SKM-1 treated with dmso at 0.1 percent for 144 hours (cell line): ENCODE measurements at regions not wholly inside any gene's neighbourhood (a gene's known extent, or its start where the extent isn't known, plus 50 kb on each side); places are given as distances from the start of the nearest gene placed in this dataset.
"Not testable (repeated sequence)": the region's sequence is repeated elsewhere in the genome, so short reads cannot be mapped to it uniquely, and the experiment has no call there.

Experiments
- DNase-seq: peaks from one replicate; lab custom pipeline; 2025; ENCODE audit not compliant: unreplicated experiment; lab: John Stamatoyannopoulos, UW

GRCh38 chr9:89670801-89671434 lies 66.1 kb downstream of the GADD45G start:
- no peak for DNase-seq

GRCh38 chr9:89674667-89675057 lies 69.8 kb downstream of the GADD45G start:
- DNase-seq: no peak

GRCh38 chr9:89675058-89675742 lies 70.4 kb downstream of the GADD45G start:
- DNase-seq: no peak

GRCh38 chr9:89676281-89676680 lies 71.5 kb downstream of the GADD45G start:
- no peak for DNase-seq

DNA sequence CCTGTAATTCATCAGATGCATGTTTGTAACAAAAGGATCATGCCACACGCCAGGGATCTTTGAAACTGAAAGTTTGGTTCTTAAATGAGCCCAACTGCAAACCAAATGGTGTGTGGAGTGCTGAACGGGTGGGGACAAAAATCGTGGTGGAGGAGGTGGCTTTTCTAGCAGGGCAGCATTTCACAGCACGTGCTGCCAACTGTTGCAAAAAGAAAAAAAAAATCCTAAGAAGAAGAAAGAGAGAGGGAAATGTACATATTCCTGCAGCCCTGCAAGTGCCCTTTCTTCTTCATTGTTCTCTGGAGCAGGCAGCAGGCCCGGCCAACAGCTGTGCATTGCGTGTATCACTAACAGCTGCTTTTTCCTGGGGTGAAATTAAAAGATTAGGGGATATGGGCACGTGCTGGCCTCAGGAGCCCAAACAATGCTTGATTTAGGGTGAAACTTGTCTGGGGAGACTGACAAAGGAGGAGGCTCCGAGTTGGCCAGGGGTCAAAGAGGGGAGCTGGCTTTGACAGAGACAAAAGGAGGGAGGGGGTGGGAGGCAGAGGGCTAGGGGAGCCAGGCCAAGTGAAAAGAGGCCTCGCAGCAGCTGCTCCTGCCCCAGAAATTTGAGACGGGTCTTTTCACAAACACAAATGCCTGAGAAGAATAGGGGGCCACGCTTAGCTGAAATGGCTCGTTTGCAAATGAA lies 73.0 kb downstream of the GADD45G start:
- DNase-seq: no peak

DNA sequence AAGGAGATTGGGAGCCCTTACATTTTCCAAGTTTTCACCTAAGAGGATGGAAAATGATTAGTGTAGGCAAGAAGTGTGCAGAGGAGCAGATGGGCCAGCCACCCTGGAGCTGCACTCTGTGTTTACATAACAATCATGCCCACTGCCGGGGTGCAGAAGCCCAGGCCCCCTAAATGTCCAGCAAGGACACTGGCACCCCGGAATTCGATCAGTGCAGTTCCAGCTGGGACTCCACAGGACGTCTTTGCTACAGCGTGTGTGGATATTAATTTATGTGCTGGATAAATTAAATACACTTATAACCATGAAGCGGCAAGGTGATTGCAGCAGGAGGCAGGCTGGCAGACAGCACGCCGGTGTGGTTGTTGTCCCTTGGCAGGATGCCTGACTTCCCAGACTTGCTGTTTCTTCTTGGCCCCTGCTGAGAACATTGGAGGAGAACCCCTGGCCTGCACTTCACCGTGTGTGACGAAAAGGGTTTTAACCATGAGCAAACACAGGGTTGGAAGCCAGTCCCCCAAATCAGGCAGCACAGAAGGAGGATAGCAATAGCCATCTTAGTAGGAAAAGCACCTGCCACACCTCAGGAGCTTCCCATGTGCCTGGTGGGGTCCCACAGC lies 73.7 kb downstream of the GADD45G start:
- no peak for DNase-seq

DNA sequence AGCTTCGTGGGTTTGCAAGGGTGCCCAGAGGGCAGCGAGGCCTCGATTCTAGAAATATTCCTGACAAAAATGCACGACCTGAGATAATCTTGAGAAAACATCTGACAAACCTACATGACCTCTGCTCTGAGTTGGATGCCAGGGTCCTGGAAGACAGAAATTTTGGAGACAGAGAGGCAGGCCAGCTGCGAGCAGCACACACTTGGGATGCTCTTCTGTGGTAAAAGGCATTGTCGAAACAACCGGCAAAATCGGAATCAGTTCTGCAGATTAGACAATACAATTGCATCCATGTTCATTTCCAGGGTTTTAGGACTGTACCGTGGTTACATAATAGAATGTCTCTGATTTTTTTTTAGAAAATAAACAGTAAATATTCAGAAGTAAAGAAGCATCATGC lies 74.2 kb downstream of the GADD45G start:
- DNase-seq: no peak

DNA sequence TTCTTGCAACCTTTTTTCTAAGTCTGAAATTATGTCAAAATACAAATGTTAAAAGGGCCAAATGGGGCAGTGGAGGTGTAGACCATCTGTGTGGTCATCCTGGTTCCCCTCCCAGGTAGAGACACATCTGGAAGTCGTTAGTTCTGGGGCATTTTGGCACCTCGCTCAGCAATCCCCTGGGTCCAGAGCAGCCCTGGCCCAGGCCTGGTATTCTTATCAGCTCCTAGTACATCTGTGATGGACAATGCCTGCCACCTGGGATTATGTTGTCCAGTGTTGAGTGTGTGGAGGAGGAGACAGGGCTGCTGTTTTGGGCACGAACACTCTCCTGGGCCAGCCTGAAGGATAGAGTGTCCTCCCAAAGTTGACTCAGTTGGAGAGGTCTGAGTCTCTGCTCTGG lies 74.8 kb downstream of the GADD45G start:
- no peak for DNase-seq

DNA sequence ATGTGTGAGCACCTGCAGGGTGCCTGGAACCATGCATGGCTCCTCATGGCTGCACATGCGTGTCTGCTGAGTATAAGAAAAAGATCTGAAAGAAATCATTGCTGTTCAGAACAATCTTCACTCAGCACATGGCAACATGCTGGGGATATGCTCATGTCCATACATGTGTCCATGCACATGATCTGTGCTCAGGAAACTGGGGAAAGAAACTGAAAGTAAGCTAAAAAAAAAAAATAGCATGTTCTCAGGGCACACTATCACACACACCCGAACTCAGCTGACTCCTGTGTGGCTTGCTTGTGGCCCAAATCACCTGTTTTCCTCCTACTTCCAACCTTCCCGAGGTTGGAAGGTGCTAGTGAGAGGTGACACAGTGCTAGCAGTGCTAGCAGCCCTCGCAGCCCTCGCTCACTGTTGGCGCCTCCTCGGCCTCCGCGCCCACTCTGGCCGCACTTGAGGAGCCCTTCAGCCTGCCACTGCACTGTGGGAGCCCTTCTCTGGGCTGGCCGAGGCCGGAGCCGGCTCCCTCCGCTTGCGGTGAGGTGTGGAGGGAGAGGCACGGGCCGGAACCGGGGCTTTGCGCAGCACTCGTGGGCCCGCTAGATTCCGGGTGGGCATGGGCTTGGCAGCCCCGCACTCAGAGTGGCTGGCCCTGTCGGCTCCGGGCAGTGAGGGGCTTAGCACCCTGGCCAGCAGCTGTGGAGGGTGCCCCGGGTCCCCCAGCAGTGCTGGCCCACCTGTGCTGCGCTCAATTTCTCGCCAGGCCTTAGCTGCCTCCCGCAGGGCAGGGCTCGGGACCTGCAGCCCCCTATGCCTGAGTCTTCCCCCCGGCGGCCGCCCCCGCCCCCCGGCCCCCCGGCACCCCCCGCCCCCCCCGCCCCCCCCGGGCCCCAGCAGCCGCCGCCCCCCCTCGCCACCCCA lies 76.0 kb downstream of the GADD45G start:
- DNase-seq: no peak

- not testable (repeated sequence) for DNase-seq
These were observed 76.7 kb downstream of the GADD45G start for GRCh38 chr9:89681468-89681859.

DNA sequence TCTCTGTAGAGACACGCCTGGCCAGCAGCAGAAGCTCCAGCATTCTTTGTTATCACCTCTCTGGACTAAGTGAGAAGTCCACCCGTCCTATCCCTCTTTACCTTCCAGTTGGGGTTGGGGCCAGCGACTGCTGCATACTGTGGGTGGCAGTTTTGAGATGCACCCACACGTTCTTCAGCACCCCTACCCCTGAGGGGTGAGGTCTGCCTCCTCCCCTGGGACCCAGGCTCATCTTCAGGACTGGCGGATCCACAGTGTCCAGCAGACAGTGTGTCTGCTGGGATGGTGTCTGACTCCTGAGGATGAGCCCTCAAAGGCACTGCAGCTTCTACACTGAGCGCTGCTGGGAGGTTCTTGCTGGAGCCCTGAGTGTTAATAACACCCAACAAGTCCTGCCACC lies 78.8 kb downstream of the GADD45G start:
- no peak for DNase-seq

DNA sequence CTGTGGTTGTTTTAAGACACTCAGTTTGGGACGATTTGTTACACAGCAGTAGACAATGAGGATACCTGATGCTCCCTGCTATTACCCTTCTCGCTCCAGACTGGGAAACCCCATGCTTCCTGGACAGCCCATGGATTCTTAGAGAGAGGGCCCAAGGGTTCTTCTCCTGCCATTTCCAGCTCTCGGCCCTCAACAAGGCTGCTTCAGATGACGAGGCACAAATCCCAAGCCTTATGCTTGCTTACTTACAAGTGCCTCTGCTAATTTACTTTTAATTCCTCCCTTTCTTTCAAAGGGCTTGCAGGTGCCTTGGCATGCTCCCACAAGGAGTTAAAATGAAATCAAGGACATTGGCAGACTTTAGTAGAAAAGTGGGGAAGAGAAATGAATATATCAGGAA lies 79.4 kb downstream of the GADD45G start:
- DNase-seq: no peak

DNA sequence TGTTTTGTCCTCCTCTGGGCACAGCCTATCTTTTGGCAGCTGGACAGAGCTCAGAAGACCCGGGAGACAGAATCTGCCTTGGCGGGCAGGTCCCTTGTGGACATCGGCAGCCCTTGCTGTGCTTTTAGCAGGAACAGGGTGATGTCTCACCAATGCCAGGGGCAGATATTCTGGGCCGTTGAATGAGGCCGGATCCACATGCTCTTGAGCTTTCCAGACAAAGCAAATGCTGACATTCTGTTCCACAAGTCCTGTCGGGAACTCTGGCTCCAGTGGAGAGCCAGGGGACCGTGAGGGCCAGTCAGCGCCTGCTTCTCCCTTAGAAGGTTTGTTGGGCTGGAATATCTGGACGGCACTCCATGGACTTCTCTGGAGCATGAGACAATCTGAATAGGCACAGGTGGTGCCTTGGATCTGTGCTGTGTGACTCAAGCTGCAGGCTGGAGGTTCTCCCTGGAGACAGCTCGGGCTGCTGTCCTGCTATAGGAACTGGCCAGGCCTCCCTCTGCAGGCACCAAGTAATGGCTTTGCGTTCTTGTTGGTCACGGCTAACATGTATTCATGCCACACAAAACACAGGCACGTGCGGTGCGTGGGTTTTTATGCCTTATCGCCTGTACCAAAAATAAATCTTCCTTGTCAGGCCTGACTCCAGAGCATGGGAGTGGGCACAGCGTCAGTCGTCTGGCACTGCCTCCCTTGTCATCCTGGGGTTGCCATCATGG lies 80.3 kb downstream of the GADD45G start:
- no peak for DNase-seq

DNA sequence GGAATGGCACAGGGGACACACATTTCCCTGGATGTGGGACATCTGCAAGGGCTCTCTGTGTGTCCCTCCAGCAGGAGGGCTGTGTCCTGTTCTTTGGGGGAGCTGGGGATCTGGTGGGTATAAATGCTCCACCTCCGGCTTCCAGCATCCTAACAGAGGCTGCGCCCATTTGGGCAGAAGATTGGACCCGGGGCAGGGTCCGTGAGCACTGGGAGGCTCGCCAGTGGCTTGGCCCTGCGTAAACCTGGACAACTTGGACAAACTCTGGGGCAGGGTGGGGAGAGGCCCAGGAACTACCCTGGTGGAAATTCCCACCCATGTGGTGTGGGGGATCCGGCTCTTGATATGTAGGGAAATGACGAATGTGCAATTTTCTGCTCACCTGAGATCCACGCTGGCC lies 80.9 kb downstream of the GADD45G start:
- DNase-seq: no peak

DNA sequence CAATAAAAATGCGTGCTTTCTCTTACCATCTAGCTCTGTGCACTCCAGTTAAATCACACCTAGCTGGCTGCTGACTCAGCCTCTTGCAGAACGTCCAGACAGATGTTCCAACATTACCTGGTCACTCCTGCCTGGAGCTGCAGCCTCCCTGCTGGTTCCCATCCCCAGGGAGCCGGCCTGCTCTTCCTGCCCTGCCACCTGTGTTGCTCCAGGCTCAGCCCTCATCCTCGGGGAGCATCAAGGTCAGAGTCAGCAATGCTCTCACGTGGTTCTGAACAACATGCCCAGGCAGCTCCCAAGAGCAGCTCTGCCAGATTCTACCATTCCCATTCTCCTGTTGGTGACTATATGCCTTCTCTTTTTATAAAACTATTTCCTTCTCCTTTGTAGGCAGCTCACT lies 81.3 kb downstream of the GADD45G start:
- no peak for DNase-seq

- no peak for DNase-seq
These were observed 81.8 kb downstream of the GADD45G start for GRCh38 chr9:89686621-89687020.

DNA sequence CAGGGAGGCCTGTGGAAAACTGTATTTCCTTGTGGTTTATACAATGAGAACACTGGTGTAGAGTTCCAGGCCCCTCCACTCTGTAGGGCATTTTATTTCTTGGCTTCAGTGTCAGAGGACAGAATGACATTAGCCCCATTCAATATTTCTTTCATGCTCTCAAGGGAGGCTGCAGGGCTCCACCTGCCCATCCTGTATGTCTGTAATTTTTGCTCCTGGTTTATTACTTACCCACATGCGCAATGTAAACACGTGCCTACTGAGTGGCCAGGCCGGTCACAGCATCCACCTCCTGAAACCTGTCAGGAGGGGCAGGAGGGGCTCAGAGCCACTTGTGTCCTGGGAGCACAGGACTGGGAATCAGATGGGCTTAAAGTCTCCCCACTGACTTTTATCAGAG lies 82.4 kb downstream of the GADD45G start:
- DNase-seq: no peak

- DNase-seq: no peak
These were observed 83.0 kb downstream of the GADD45G start for GRCh38 chr9:89687848-89688247.

- not testable (repeated sequence) for DNase-seq
These were observed 84.5 kb downstream of the GADD45G start for GRCh38 chr9:89689321-89689720.

- DNase-seq: no peak
These were observed 85.6 kb downstream of the GADD45G start for GRCh38 chr9:89690334-89690912.
